ENCODE measurements at regions not wholly inside any gene's neighbourhood (a gene's known extent, or its start where the extent isn't known, plus 50 kb on each side); places are given as distances from the start of the nearest gene placed in this dataset.
A peak's percentile ranks its signal among the peaks of the same experiment; 100 is the strongest.
"Not testable (repeated sequence)": the region's sequence is repeated elsewhere in the genome, so short reads cannot be mapped to it uniquely, and the experiment has no call there.

- no peak for DNase-seq
Measured at GRCh38 chr7:121618182-121618581, 222.1 kb upstream of the FAM3C start.

- no peak for DNase-seq
Measured at GRCh38 chr7:121610243-121610642, 214.1 kb upstream of the FAM3C start.

- DNase-seq = no peak
Measured at GRCh38 chr7:121609208-121609607, 213.1 kb upstream of the FAM3C start.

- DNase-seq = no peak
Measured at GRCh38 chr7:121608785-121609184, 212.7 kb upstream of the FAM3C start.

GRCh38 chr7:121608183-121608582, 212.1 kb upstream of the FAM3C start:
- DNase-seq = not testable (repeated sequence)

GRCh38 chr7:121605317-121605680, 209.2 kb upstream of the FAM3C start:
- DNase-seq = no peak

- no peak for DNase-seq
Measured at GRCh38 chr7:121604627-121605316, 208.7 kb upstream of the FAM3C start.

GRCh38 chr7:121603886-121604285, 207.8 kb upstream of the FAM3C start:
- DNase-seq = no peak

GRCh38 chr7:121599887-121600286, 203.8 kb upstream of the FAM3C start:
- DNase-seq = no peak

- no peak for DNase-seq
Measured at GRCh38 chr7:121595758-121596696, 199.9 kb upstream of the FAM3C start.

GRCh38 chr7:121591926-121592325, 195.8 kb upstream of the FAM3C start:
- DNase-seq = peak; percentile 6

- DNase-seq = no peak
Measured at GRCh38 chr7:121587435-121587834, 191.3 kb upstream of the FAM3C start.

- DNase-seq = no peak
Measured at GRCh38 chr7:121582258-121582657, 186.2 kb upstream of the FAM3C start.

- no peak for DNase-seq
Measured at GRCh38 chr7:121579639-121580038, 183.5 kb upstream of the FAM3C start.

GRCh38 chr7:121578669-121579068, 182.6 kb upstream of the FAM3C start:
- DNase-seq = no peak

- DNase-seq = no peak
Measured at GRCh38 chr7:121576148-121576917, 180.2 kb upstream of the FAM3C start.

GRCh38 chr7:121575194-121575765, 179.2 kb upstream of the FAM3C start:
- no peak for DNase-seq

- no peak for DNase-seq
Measured at GRCh38 chr7:121574109-121574508, 178.0 kb upstream of the FAM3C start.

- DNase-seq = no peak
Measured at GRCh38 chr7:121572615-121573014, 176.5 kb upstream of the FAM3C start.

GRCh38 chr7:121570365-121570764, 174.3 kb upstream of the FAM3C start:
- no peak for DNase-seq

GRCh38 chr7:121563177-121563576, 167.1 kb upstream of the FAM3C start:
- DNase-seq = no peak

GRCh38 chr7:121562259-121562658, 166.2 kb upstream of the FAM3C start:
- DNase-seq = no peak

- DNase-seq = no peak
Measured at GRCh38 chr7:121561717-121562116, 165.6 kb upstream of the FAM3C start.
